ENCODE measurements at regions not wholly inside any gene's neighbourhood (a gene's known extent, or its start where the extent isn't known, plus 50 kb on each side); places are given as distances from the start of the nearest gene placed in this dataset.

DNA sequence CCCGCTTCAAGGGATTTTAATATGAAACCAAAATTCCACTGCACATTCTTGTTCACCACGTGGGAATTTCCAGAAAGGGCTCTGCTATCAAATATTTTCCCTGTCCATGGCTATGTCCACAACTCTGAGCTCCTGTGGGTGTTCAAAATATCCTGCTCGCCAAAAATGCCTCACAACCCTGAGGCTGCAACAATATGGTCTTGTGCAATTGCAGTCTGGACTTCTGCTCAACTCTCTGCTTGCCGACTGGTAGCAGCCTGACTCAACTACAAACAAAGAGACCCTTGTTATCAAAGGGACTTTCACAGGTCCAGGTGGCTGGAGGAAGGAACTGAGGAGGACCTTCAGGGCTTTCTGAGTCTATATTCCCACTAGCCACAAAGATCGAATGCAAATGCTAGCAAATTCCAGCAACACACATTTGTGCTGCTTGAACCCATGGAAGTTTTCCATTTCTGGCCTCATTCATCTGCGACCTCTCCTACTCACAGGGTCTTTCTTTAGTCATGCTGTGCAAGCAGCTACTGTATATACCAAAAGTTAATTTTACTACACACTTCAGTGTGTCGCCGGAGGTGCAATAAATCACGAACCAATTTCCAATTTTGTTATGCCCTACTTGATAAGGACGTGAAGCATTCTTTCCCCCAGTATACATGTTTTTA, 169.2 kb upstream of the SLC30A5 start:
- DNase-seq (ENCODE audit: low read depth in 3 of 3): no peak

DNA sequence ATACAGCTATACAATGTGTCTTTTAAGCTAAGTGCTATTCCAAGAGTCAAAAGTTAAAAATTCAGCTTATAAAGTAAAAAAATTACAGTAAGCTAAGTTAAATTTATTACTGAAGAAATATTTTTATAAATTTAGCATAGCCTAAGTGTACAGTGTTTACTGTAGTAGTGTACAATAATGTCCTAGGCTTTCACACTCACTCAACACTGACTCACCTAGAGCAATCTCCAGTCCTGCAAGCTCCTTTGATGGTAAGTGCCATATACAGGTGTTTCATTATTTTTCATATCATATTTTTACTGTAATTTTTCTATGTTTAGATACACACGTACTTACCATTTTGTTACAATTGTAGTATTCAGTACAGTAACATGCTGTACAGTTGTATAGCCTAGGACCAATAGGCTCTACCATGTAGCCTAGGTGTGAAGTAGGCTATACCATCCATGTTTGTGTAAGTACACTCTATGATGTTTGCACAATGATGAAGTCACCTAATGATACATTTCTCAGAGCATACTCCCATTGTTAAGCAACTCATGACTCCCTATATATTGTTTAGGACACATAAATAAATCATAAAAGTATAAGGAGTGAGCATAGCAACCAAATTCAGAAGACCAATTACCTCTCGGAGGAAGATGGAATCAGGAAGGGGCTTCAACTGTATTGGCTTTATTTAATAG, 165.1 kb upstream of the SLC30A5 start:
- no peak for DNase-seq (ENCODE audit: low read depth in 3 of 3)

DNA sequence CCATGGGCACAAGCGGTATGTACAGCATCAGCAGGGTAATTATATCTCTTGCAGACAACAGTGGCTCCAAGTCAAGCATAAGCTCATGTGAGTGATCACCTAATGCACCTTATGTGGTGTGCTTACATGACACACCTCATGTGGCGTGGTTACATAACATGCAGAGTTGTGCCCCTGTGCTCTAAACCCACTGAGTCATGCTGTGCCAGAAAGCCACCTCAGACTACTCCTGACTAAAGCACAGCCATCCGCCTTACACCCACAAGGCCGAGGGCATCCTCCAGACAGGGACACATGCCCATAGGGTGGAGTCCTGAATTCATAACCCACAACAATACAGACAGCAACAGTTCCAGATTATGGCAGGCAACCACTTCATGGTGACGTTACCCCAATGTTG, 163.7 kb upstream of the SLC30A5 start:
- no peak for DNase-seq (ENCODE audit: low read depth in 3 of 3)

- DNase-seq (ENCODE audit: low read depth in 3 of 3): no peak
Measured at GRCh38 chr5:68932830-68933434, 160.9 kb upstream of the SLC30A5 start.

DNA sequence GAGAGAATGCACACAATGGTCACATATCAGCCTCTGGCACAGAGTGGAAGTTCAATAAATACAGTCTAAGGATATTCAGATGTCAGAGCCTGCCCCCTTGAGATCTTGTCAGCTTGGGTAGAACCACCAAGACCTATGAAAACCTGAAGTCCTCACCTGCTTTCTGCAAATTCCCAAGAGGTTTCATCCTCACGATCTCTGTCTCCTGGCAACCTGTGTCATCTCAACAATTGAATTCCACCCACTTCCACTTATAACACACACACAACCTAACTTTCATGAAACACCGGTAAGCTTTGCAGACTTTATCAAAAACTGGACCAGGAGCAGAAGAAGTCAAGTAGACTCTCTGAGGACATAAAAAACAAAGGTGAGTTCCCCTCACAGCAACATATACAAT, 151.6 kb upstream of the SLC30A5 start:
- DNase-seq (ENCODE audit: low read depth in 3 of 3): no peak

- no peak for DNase-seq (ENCODE audit: low read depth in 3 of 3)
Measured at GRCh38 chr5:68946728-68947127, 147.1 kb upstream of the SLC30A5 start.

DNA sequence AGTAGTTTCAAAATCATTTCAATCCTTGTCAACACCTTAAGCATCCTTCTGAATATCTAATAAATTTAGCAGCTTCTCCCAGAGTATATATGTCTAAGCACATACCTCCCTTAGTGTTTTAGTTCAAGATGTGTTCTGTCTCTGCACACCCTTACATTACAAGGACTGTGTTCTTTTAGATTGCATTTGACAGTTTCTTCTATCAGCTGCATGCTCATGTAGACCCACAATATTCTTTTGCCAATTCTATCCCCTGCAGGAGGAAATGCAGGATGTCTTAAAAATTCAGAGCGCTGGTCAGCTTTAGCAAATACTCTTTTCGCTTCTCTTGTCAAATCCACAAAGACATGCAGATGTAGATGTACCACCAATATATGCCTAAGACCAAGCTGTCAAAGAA, 145.8 kb upstream of the SLC30A5 start:
- no peak for DNase-seq (ENCODE audit: low read depth in 3 of 3)

- DNase-seq (ENCODE audit: low read depth in 3 of 3): no peak
Measured at GRCh38 chr5:68949256-68949655, 144.6 kb upstream of the SLC30A5 start.

DNA sequence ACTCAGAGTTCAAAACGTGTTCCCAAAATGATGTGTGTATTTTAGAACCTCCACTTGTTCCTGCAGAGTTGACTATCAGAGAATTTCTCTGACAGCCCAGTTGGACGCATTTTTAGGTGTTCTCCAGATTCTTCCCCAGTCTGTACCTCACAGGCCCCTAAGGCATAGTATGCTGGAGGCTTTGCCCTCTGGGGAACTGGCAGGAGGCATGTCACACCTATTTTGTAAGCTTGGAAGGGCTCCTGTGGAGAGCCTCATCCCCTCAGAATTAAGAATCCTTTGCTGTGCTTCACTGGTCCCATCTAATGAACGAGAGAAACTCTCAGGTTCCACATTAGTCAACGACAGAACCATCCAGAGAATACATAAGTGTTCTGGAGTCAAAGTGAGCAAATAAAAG, 144.1 kb upstream of the SLC30A5 start:
- DNase-seq (ENCODE audit: low read depth in 3 of 3): no peak

GRCh38 chr5:68950125-68950524, 143.7 kb upstream of the SLC30A5 start:
- no peak for DNase-seq (ENCODE audit: low read depth in 3 of 3)

GRCh38 chr5:68950930-68951329, 142.9 kb upstream of the SLC30A5 start:
- DNase-seq (ENCODE audit: low read depth in 3 of 3): no peak

DNA sequence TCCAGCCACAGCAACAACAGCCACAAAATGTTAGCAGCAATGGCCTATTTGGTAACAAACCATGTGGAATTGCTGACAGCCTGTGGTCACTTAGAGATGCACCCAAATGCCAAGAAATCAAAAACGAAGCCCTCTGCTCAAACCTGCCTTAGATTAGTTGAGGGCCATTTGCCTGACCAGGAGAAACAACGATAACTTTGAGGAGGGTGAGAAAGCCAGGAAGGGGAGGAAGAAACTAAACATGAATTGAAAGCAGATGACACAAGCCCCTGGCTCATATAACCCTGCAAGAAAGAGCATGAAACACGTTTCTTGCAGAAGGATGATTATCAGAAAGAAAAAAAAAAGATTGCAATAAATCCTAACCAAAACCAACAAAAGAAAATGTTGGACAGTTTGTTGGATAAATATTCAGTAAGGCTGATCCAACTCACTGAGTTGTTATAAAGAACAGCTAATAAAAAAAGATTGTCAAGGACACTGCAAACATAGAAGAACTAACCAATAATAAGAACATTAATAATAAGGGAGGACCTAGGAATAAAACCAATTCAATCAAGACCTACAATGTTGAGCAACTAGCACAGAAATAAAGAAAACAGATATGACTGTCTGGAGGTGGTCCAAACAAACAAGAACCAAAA, 140.5 kb upstream of the SLC30A5 start:
- no peak for DNase-seq (ENCODE audit: low read depth in 3 of 3)

- no peak for DNase-seq (ENCODE audit: low read depth in 3 of 3)
Measured at GRCh38 chr5:68953875-68954617, 139.8 kb upstream of the SLC30A5 start.

DNA sequence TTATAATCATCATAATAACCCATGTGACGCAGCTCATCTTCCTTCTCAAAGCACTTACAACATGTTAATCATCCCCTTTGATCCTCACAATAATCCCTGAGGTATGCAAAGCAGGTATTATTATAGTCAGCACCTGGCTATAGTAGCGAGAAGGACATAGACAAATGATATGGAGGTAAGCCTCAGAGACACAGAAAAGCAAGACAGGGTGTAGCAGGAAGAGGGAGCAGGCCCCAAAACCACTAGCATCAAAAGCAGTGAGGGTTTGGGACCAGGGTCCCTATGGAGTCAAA, 139.2 kb upstream of the SLC30A5 start:
- no peak for DNase-seq (ENCODE audit: low read depth in 3 of 3)

GRCh38 chr5:68957591-68957990, 136.2 kb upstream of the SLC30A5 start:
- DNase-seq (ENCODE audit: low read depth in 3 of 3): no peak

- DNase-seq (ENCODE audit: low read depth in 3 of 3): no peak
Measured at GRCh38 chr5:68958428-68958827, 135.4 kb upstream of the SLC30A5 start.

GRCh38 chr5:68960456-68960855, 133.4 kb upstream of the SLC30A5 start:
- DNase-seq (ENCODE audit: low read depth in 3 of 3): no peak

DNA sequence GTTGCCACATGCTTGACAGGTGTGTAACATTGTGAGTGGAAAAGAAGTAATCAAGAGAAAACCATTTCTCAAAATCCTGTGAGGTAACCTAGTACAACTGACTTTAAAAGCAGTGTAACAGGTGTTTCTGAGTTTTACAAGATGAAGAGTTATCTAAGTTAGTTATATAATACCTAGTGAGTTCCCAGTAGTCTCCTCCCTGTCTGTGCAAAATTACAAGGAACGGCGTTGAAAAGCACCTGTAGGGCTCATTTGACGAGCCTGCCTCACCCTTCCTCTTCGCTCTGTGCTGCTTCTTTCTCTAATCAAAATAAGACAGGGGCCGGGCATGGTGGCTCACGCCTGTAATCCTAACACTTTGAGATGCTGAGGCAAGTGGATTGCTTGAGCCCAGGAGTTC, 132.9 kb upstream of the SLC30A5 start:
- no peak for DNase-seq (ENCODE audit: low read depth in 3 of 3)

GRCh38 chr5:68961762-68962161, 132.1 kb upstream of the SLC30A5 start:
- DNase-seq (ENCODE audit: low read depth in 3 of 3): no peak

- DNase-seq (ENCODE audit: low read depth in 3 of 3): no peak
Measured at GRCh38 chr5:68962757-68963484, 130.9 kb upstream of the SLC30A5 start.

- DNase-seq (ENCODE audit: low read depth in 3 of 3): no peak
Measured at GRCh38 chr5:68964679-68965078, 129.1 kb upstream of the SLC30A5 start.

- no peak for DNase-seq (ENCODE audit: low read depth in 3 of 3)
Measured at GRCh38 chr5:68965926-68966325, 127.9 kb upstream of the SLC30A5 start.

Data from stimulated activated CD4-positive, alpha-beta T cell treated with anti-CD3 and anti-CD28 coated beads, TNF-alpha, amount 100 ng/mL, for 4 hours (primary cell).